HG03558 (cell line): ENCODE measurements at regions not wholly inside any gene's neighbourhood (a gene's known extent, or its start where the extent isn't known, plus 50 kb on each side); places are given as distances from the start of the nearest gene placed in this dataset.
A peak's percentile ranks its signal among the peaks of the same experiment; 100 is the strongest.
"Not testable (repeated sequence)": the region's sequence is repeated elsewhere in the genome, so short reads cannot be mapped to it uniquely, and the experiment has no call there.

ENCODE experiments used
- ATAC-seq: cut with Tn5 transposase; IDR thresholded peaks from one replicate; pipeline ENCODE4 v1.9.1; 2021; ENCODE audit warnings: moderate number of reproducible peaks; ENCODE audit not compliant: unreplicated experiment; ENCODE audit errors: extremely low read depth

DNA sequence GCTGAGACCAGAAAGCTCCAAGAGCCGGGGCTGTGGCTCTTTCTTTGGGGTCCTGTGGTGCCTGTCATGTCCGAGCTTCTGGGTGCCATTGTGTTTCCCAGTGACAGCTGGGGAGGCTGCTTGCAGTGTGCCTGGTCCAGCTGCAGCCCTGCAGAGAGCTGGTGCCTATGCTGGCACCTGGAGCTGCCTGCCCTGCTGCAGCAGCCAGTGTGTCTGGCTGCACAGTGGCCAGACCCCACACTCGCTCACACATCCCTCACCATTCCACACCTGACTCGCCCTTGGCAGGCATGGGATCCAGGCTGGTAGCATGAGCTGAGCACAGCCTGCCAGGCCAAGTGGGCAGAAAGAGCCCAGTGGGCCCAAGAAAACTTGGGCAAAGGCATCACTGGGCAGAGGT lies 635.1 kb upstream of the SEMA3D start:
- ATAC-seq: no peak

DNA sequence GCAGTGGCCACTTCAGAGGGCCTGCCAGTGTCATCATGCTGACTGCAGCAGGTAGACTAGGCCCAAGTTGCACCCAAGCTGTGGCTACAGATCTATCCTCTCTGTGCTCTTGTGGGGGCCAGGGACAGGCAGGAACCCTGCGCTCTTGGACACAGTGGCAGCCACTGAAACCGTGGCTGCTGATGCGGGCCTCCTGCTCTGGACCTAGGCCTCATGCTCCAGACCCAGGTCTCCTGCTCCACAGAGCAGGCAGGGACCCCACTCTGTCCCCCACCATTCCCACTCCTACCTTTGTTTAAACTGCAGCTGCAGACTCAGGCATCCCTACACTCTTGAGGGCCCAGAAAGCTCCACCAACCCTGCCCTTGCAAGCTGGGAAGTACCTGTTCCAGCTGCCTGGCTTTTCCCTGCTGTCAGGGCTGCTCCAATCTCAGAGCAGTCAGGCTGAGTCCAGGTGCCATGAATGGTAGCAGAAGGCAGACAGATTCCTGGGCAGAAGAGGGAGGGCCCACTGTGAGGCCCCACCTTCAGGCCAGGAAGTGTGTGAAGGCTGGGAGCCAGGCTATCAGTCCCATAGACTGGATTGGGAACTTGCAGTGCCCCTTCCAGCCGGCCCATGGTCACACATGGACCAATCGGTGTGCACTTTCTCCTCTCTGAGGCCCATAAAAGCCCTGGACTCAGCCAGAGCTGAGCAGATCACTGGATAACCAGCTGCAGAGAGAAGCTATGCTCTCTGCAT lies 634.0 kb upstream of the SEMA3D start:
- ATAC-seq: no peak

DNA sequence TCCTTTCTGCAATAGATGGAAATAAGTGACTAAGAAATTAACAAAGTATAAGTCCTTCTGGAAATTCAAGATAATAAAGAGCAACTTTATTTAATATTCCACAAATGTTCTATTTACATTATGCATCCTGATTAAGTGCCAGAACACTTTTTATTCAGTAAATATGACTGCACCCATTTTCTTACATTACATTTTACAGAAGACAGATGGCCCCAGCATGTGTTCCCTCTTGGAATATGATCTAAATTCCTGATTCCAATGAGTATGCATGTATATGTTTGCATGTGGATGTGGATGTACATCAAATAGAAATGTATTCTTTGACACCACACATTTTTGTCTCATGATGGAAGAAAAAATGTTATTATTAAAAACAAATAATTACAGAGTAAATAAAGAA lies 628.7 kb upstream of the SEMA3D start:
- no peak for ATAC-seq

DNA sequence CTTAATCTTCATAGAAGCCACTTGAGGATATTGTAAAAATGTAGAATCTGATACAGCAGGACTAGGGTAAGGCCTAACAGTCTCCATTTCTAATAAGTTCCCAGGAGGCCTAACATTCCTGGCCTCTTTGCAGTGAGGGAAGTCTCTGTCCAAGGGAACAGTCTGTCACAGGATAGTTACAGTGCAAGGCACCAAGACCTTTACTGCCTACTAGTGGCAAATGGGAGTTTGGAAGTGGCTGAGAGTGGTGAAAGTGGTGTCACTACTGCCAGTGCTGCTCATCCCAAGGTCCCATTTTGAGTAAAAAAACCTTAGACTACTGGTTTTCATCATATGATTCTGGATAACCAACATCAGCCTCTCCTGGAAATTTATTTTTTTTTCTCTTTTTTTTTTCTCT lies 619.5 kb upstream of the SEMA3D start:
- no peak for ATAC-seq

- no peak for ATAC-seq
Measured at GRCh38 chr7:85805656-85806055, 618.8 kb upstream of the SEMA3D start.

DNA sequence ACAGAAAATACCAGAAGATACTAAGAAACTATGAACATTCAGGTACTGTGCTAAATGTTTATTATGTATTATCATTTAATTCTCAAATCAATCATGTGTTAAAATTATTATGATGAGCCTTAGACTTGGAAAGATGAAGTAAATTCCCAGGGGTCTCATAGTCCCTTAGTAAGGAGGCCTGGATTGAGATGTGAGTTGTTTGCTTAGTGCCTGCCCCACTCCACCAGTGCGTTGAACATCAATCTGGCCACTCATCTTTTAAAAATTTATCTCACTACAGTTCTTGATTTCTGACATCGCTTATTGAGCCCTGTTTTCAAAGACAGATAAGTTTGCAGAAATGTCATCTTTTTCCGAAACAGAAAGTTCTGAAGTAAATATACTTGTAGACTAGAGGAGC lies 618.4 kb upstream of the SEMA3D start:
- no peak for ATAC-seq

GRCh38 chr7:85802211-85802610 lies 615.4 kb upstream of the SEMA3D start:
- no peak for ATAC-seq

DNA sequence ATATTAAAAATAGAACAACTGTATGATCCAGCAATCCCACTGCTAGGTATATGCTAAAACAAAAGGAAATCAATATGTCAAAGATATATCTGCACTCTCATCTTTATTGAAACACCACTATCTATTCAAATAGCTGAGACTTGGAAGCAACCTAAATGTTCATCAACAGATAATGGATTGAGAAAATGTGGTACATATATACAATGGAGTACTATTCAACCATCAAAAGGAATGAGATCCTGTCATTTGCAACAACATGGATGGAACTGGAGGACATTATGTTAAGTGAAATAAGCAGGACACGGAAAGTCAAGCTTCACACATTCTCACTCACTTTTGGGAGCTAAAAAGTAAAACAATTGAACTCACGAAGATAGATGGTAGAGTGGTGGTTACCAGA lies 610.1 kb upstream of the SEMA3D start:
- no peak for ATAC-seq

DNA sequence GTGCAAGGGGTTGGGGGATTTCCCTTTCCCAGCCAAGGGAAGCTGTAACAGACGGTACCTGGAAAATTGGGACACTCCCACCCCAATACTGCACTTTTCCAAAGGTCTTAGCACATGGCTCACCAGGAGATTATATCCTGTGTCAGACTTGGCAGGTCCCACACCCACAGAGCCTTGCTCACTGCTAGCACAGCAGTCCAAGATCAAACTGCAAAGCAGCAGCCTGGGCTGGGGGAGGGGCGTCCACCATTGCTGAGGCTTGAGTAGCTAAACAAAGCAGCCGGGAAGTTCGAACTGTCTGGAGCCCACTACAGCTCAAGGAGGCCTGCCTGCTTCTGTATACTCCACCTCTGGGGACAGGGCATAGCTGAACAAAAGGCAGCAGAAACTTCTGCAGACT lies 604.2 kb upstream of the SEMA3D start:
- not testable (repeated sequence) for ATAC-seq

GRCh38 chr7:85781606-85782005 lies 594.8 kb upstream of the SEMA3D start:
- no peak for ATAC-seq

GRCh38 chr7:85776691-85777345 lies 590.0 kb upstream of the SEMA3D start:
- ATAC-seq: no peak

- ATAC-seq: no peak
Measured at GRCh38 chr7:85775431-85775830, 588.6 kb upstream of the SEMA3D start.

DNA sequence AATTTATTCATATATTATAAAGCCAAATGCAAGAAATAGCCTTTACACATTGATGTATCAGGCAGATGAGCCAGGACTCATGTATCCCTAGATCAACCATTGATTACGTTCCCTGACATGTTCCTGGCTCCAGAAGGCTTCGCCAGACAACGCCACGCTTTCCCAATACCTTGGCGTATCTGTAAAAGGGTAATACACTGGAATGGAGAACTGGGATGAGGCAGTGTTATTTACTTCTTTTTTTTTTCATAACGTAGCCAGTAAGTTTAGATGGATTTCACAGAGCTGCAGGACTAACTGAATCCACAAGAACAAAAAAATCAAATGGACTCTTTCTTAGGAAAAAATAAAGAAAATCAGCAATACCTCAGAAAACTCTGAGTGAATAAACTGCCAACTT lies 588.1 kb upstream of the SEMA3D start:
- no peak for ATAC-seq

DNA sequence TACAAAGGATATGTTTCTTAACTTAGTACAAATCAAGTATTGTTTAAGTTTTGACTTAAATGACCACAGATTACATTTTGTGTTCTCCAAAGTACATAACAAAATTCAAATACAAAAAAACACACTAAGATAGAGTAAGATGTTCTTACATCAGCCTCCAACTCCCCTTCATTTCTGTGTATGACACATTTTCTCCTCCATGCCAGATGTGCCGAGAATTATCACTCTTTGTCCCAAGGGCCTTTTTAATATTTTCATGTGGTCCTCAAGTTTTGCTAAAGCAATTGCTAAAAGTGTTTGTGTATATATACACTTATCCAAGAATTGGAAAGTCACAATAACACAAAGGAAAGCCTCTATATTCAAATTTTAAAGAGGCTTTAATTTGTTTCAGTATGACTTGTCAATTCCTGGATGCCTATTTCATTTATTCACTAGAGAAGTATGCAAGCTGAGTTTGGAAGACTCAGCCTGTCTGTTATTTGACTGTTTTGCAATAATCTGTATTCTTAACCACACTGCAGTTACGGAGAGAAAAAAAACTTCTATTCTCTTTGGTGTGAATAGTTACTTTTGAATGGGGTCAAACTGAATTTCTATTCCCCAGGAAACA lies 586.4 kb upstream of the SEMA3D start:
- ATAC-seq: no peak

GRCh38 chr7:85771516-85771915 lies 584.7 kb upstream of the SEMA3D start:
- ATAC-seq: no peak

GRCh38 chr7:85770332-85770731 lies 583.5 kb upstream of the SEMA3D start:
- no peak for ATAC-seq

DNA sequence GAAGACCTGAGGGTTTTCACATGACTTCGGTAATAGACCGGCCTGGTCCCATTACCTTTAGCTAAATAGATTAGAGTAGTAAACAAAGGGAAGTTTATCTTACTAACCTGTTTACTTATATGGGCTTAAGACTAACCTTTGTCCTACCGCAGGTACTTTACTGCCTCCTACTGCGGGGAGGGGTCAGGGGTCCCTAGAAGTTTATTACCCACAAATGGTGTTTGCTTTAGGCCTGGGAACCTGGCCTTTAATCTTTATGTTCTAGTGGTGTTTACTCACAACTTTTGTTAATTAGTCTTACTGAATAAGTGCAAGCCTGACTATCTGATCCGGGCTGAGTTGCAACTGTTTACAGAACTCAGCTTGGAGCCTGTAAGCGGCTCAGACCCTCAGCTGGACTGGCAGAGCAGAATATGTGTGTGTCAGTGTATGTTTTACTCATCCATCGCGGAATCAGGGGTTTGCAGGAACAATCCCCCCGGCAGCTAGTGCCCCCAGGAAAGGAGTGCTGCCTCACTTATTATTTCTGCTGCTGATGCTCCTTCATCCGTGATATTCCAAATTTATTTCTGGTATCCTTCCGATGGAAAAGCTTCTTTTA lies 578.9 kb upstream of the SEMA3D start:
- ATAC-seq: no peak

- ATAC-seq: no peak
Measured at GRCh38 chr7:85764034-85764433, 577.2 kb upstream of the SEMA3D start.

GRCh38 chr7:85757348-85757747 lies 570.5 kb upstream of the SEMA3D start:
- ATAC-seq: no peak

DNA sequence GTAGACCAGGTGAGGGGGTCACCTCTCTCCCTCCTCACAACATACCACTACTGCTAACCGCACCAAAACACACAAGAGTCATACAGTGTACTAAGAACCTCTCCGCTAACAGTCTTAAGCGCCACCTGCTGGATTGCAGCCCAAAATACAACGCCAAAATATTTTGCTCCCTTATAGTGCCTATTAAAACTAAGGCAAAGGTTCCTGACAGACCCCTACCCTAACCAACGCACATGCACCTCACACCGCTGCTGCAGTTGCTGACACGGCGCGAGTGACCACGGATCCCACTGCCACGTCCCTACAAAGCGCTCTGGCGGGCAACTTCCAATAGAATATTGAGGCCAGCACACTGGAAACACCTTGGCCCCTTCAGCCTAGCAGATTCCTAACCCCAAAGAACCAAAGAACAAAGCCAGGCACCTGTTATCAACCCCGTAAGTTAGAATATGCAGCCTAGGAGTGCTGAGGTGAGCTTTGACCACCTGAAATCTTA lies 563.6 kb upstream of the SEMA3D start:
- peak; percentile 95 for ATAC-seq
